Epidermal melanocyte (primary cell): ENCODE measurements at regions not wholly inside any gene's neighbourhood (a gene's known extent, or its start where the extent isn't known, plus 50 kb on each side); places are given as distances from the start of the nearest gene placed in this dataset.

ENCODE experiments used
- DNase-seq: peaks from one replicate; pipeline ENCODE4 v3.0.0; 2011; ENCODE audit warnings: low spot score; ENCODE audit not compliant: insufficient read length

DNA sequence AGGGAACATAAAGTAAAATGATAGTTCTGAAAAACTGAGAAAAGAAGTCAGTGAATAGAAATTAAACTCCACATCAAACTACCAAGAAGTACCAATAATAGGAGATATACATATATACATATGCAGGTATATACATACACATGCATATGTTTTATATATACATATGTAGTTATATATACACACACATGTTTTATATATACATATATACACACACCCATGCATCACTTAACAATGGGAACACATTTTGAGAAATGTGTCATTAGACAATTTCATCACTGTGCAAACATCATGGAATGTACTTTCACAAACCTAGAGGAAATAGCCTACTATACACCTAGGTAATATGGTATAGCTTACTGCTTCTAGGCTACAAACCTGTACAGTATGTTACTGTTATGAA lies 626.8 kb upstream of the PCDH9 start:
- no peak for DNase-seq

DNA sequence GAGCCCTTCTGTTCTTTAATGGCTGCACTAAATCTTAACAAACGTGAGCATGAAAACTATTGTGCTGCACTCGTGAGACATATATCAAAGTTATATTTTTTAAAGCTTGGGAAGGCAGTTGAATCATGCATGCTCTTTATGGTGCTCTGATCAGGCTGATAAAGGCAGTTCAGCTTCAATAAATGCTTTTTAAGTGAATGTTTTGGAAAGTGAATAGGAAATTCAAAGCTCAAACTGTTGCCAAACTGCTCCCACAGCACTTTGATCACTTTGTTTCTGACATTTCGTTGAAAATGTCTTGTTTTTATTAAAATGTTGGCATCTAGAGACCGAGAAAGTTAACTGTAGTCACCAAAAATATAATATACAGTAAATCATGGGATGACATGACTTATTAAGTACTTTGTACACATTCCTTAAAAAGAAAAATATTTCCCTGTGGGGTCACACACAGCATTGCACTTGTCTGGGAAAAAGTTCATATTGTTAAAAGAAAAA lies 625.7 kb upstream of the PCDH9 start:
- DNase-seq: no peak

DNA sequence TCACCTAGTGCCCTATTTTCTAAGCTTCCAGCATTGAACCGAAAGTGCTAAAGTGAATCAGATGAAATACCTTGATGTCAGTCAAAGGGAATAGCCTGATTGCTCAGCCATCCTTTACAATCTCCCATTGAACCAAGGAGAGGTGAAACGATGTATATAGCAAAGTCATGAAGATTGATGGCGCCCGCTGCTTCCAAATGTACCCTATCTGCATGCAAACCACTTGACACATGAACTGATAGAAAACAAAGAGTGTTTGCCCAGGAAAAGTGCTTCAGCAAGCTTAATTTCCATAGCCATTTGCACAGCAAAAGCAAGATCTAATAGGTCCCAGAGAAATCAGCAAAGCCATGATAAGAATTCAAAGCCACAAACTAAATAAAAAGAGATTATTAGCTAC lies 624.9 kb upstream of the PCDH9 start:
- DNase-seq: no peak

DNA sequence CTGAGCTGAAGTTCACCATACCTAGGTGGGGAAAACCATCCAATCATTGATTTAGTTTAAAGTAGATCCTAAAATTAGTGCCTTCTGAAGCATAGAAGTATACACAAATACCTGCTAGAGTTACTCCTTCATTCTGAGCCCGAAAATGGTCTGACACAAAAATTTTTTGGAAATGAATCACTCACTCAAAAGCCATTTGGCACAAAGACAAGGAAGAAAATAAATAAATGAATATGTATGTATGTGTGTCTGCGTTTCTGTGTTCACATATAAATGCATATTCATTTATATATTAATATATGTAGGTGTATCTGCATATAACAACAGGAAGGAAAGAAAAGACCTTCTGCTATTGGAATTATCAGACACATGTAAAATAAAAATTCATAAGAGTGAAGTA lies 614.4 kb upstream of the PCDH9 start:
- no peak for DNase-seq

DNA sequence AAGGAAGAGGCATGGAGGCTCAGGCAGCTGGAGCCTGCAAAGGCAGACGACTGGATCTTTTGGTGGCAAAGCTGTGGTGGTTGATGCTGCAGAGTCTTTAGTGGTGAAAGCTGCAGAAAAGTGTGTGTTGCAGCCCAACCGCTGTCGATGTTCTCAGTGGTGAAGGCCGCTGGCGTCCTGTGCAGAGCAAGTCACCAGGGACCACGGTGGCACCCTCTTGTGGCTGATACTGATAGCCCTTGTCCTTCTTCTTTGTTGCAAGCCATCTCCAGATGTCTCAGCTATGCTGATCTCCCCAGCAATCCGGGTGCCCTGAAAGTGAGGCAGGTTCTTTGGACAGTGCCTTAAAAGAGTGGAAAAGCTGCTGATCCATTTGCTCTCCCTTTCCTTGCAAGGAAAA lies 610.9 kb upstream of the PCDH9 start:
- DNase-seq: no peak

DNA sequence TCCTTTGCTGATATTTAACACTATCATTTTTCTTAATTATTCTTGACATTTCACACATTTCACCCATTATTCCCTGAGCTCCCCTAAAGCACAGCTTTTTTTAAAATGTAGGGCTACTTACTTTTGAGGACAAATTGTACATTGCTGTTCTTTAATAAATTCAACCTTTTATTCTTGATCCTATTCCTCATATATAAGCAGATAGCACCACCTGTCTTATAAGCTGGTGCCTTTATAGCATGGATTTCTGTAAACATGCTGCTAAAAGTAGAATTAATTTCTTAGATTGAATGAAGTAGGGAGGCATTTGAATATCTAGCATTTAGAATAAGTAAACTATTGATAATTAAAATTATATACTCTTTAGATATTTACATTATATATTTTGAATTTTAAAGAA lies 603.4 kb upstream of the PCDH9 start:
- no peak for DNase-seq

DNA sequence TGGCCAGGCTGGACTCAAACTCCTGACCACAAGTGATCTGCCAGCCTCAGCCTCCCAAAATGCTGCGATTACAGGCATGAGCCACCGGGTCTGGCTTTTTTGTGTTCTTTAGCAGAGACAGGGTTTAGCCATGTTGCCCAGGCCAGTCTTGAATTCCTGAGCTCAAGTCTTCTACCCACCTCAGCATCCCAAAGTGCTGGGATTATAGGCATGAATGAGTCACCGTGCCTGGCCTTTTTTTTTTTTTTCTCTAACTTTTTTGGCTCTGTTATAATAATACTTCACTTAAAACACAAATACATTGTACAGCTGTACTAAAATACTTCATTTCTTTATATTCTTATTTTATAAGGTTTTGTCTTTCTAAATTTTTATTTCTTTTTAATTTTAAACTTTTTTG lies 599.5 kb upstream of the PCDH9 start:
- DNase-seq: no peak

DNA sequence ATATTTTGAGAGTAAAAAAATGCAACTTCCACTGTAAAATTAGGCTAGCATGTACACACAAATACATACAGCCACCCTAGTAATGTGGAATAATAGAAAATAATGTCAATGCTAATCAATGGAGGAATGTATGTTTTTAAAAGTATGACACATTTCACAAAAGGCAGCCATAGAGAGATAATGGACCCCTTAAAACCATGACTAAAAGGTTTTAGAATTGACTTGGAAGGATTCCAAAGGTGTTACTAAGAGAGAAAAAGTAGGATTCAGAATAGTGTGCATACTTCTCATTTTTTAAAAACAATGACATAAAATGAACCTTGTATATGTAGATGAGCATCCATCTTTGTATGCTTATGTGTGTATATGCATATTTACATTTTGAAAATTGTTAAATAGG lies 597.9 kb upstream of the PCDH9 start:
- DNase-seq: no peak

DNA sequence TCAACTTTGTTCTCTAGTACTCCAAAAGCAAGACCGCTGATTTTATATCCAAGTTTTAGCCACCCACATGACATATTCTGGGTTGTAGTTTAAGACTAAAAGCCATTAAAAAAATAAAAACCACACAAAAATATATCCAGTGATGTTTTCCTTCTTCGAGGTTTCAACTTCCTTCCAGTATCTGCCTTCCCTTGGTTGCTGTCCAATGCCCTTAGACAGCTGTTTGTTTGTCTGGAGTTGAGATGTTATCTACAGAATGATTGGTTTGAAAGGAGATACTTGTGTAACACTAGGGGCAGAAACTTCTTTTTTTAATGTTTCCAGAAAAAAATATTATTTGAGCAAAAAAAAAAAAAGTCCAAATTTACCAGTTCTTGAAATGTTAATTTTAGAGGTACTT lies 591.5 kb upstream of the PCDH9 start:
- DNase-seq: no peak

DNA sequence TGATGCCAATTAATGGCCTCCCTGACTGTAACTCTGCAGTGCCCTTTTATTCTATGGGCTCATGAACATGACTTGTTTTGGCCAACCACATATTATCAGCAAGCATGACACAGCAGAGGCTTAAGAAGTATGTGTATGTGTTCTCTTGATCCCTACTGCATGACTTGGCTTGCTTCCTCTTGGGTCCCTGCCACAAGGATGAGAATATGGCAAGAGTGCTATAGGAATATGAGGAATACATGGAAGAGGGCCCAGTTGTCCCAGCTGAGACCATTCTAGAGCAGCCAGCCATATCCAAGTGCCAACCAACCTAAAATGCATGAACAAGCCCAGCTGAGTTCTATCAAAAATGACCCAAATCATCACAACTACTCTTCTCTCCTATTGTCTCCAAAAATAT lies 576.7 kb upstream of the PCDH9 start:
- DNase-seq: no peak

DNA sequence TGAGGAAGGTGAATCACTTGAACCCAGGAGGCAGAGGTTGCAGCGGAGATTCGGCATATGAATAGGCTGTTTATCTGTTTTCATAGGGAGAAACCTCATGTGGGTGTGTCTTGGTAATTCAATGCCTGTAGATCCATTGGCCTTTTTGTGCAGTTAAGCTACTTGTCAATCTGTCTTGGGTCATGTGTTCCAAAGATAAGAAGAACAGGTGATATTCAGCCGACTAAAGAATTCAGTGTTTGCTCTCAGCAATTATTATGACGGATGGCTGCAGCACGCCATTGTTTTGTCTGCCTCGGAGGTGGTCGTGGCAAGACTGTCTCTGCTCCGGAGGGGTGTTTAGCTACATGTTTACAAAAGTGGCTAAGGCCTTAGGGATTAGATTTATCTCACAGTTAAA lies 573.0 kb upstream of the PCDH9 start:
- no peak for DNase-seq

DNA sequence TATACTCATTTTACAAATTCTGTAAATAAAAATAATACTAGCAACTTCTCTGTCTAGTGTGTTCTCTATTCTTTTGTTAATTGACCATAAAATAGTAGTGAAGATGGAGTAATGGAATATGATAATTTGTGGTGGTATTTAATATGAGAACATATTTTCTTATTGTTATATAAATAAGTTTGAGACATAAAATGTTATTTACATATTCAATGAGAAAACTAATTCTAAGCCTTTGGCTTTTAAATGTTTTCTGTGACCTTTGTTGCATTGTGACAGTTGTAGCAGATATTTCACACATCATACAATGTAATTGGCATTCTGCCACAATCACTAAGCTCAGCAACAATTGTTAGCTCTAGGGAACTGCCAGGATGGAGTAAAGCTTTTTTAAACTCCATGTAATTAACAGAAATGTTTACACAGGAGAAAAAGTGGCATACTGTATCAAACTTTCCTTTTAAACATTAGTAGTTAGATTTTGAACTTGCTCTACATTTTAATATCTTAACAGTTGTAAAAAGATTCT lies 562.1 kb upstream of the PCDH9 start:
- DNase-seq: no peak

DNA sequence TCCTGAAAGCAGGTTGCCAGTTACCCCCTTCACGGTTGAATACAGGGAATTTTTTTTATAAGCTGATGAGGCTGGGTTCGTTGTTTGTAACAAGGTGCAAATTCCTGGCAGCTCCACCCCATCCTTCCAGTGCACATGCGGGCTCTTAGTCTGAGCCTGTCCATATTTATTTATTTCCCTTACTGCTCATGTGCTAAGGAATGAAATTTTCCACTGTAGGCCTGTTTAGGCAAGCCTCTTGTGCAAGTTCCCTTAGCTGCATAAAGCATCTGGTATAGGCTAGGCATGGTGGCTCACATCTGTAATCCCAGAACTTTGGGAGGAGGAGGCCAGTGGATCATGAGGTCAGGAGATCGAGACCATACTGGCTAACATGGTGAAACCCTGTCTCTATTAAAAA lies 560.9 kb upstream of the PCDH9 start:
- DNase-seq: no peak

DNA sequence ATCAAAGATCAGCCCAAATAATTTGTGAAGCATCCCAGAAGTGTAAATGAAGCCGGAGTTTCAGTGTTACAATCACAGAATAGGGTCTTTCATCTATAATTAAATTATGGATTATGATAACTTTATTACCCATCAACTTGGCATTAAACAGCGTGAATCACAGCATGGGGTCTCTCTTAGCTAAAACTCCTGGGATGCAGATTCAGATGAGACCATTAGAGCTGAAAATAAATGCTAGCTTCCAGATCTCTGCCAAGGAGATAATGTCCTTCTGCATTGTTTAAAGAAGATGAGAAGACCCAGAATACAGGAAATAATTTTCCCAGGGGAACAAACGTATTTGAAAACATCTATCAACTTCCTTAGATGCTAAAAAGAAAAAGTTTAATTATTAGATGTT lies 546.0 kb upstream of the PCDH9 start:
- DNase-seq: no peak

DNA sequence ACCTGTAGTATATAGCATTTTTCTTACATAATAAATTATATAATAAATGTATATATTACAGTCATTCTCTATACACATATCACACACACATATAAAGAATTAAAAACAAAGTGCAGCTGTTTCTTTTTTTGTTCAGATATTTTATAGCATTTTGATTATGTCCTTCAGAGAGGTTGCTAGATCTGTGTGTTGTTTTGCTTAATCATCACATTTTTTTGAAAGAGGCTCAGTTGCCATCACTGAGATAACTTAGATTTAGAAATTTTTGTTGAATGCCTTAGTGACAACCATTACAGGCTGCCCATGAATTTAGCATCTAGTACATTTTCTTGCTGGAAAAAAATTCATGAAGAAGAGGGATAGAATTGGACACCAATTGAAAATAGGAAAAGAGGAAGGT lies 545.2 kb upstream of the PCDH9 start:
- DNase-seq: no peak

DNA sequence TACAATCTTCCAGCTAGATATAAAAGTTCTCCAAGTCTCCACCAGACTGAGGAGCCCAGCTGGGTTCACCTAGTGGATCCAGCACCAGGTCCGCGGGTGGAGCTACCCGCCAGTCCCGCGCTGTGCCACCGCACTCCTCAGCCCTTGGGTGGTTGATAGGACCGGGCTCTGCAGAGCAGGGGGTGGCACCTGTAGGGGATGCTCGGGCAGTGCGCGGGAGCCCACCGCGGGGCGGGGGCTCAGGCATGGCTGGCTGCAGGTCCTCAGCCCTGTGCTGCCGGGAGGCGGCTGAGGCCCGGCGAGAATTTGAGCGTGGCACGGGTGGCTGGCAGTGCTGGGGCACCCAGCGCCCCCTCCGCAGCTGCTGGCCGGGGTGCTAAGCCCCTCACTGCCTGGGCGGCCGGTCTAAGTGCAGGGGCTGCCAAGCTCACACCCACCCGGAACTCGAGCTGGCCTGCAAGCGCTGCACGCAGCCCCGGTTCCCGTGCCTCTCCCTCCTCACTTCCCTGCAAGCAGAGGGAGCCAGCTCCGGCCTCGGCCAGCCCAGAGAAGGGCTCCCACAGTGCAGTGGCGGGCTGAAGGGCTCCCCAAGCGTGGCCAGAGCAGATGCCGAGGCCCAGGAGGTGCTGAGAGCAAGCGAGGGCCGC lies 542.8 kb upstream of the PCDH9 start:
- no peak for DNase-seq

DNA sequence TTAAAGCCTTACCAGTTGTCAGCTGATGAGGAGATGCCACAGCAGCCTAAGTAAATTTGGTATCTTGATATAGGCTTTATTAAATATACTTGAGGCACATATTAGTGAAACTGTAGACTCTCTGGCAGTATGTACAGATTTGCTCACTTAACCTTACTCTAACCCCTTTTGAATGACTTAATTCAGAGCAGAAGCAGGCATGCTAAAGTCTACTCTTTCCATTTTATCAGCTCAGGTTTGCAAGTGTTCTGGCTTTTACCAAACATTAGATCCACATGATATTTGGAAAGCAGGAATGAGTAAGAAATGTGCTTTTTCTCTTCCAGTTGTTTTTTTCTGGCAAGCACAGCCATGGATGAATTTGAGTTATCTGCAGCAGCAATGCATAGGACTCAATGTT lies 541.0 kb upstream of the PCDH9 start:
- DNase-seq: no peak

DNA sequence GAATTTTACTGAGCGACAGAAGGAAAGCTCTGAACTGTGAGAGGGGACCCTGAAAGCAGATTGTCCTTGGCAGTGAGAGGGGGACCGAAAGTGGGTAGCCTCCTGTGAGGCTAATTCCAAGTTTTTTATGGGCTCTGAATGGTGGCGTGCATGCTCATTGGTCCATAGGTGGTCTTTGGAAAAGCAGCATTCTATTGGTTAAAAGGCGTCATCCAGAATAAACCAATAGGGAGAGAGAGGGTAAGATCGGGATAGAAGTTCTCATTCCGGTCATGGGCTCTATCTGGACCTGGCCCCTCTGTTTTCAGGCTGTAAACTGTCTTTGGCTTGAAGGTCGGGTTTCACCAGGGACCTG lies 539.8 kb upstream of the PCDH9 start:
- DNase-seq: no peak

DNA sequence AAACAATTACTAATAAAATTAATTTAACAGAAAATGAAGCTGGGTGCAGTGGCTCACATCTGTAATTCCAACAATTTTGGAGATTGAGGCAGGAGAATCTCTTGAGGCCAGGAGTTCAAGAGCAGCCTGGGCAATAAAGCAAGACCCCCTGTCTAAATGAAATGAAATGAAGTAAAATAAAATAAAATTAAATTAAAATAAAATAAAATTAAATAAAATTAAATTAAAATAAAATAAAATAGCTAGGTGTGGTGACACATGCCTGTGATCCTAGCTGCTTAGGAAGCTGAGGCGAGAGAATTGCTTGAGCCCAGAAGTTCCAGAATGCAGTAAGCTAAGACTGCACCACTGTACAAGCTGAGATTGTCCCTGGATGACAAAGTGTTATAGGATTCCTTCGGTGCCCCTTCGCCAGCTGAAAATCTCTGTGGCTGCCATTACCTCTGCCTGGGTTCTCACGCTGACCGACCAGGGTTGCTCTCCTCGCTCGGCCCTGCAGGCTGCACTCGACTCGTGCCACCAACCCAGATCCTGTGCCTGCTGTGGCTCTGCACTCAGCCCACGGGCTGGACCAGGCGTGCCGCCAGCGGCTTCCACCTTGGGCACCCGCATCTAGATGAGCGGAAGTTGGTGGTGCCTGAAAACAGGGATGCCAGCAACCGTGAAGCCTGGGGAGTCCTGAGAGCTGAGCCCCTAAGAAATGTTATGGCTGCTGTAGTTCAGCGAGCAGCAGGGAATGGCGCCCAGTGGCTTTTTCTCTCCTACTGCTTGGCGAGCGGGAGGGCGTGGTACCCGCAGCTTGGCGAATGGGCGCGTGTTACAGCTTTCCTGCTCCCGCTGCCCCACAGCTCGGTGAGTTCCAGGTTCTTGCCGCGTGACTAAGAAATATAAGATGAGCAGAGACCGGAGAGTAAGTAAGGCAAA lies 539.2 kb upstream of the PCDH9 start:
- DNase-seq: no peak

DNA sequence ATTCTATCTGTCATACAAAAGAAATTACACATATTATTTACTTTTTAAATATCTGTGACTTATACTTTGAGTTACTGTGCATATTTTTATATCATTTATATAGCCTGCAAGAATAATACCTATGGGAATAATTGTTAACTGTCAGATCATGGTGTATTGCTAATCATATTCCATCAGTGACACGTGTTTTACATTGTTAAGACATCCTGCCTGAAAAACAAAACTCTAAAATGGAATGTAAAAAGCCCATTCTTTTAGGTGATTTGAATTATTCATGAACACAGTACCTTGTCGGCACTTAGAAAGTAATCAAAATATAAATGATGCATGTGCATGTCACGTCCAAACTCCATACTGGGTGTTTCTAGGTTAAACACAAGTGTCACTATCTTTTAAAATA lies 533.8 kb upstream of the PCDH9 start:
- DNase-seq: no peak

DNA sequence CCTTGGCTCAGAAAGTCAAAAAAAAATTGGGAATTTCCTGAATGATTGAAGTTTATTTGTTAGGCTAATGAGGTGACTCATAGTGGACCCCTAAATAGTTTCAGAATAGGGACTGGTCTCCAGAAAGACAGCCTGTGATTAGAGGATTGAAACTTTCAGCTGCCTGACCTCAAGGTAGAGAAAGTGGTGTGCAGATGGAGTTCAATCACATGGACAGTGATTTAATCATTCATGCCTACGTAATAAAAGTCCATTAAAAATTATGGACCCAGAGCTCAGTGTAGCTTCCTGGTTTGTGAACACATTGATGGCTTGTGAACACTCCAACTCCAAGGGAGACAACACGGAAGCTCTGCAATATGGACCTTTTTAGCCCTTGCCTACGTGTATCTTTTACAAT lies 533.2 kb upstream of the PCDH9 start:
- no peak for DNase-seq

DNA sequence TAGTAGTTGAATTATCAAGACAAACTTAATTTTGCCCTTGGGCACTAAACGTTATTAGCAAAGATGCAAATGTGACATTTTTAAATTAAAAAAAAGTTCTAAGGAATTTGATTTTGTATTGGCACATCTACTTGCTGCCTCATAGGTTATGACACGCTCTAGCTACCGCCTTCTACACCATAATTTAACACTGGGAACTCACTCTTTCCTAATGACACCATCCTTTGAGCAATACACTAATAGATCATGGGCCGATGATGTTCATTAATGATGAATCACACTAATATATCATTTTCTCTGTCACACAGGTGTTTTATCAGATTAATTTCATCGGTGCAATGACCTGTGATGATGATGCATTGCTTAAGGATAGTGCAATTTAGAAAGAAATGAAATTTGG lies 528.8 kb upstream of the PCDH9 start:
- no peak for DNase-seq

DNA sequence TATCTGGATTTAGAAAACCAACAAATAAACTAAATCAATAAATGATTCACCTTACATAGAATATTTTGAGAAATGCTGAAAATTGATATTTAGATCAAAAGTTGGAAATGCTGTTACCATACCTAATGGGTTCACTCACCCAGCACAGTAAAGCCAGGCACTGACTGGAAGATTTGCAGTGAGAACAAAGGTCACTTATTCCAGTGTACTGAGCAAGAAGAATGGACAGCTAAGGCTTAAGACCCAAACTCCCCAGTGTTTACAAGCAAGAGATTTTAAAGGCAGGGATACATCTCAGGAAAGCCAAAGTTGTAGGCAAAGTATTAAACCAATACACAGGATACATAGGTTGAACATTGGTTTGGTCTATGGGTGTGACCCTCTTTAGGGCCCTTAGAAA lies 523.9 kb upstream of the PCDH9 start:
- no peak for DNase-seq
